ENCODE measurements at regions not wholly inside any gene's neighbourhood (a gene's known extent, or its start where the extent isn't known, plus 50 kb on each side); places are given as distances from the start of the nearest gene placed in this dataset.

- Mint-ChIP-seq H3K27ac (no peak overlapping the region), H3K4me1 (peaks cover 37% of the 10 kb centered on the region), H3K36me3 (ENCODE audit: low read depth) (peaks cover 3% of the 10 kb centered on the region), H3K27me3 (ENCODE audit: insufficient read depth) (no peaks in the 10 kb centered on the region), H3K9me3 (peaks cover 19% of the 10 kb centered on the region), H3K4me3 (no peak overlapping the region)
- H3K4me3 ChIP-seq (ENCODE audit: low read length): no peak overlapping the region
- peaks cover 23% of the 10 kb centered on the region for H3K9me3 ChIP-seq (ENCODE audit: control insufficient read depth, low read length)
- H3K4me1 ChIP-seq (ENCODE audit: control insufficient read depth, insufficient read depth, low read length): peaks cover 15% of the 10 kb centered on the region
- 78 to 100% methylated on average over 3 to 5 of the region's 5 CpGs for WGBS, 2 experiments (ENCODE audit: insufficient coverage in 1 of 2, insufficient read length in 1 of 2)
- H3K27ac ChIP-seq (ENCODE audit: low read depth, low read length): no peak overlapping the region
- H3K9ac ChIP-seq (ENCODE audit: extremely low read depth, low read length, poor library complexity, severe bottlenecking): no peak overlapping the region
- no peaks in the 10 kb centered on the region for H3K27me3 ChIP-seq (ENCODE audit: control insufficient read depth, insufficient read depth, low read length, poor library complexity, severe bottlenecking)
- DNase-seq: no peak
- no peaks in the 10 kb centered on the region for H3K36me3 ChIP-seq (ENCODE audit: control insufficient read depth, insufficient read depth, low read length)
- no peak for TF ChIP-seq CTCF (conservative IDR thresholded peaks at IDR 0.05)
These were observed 61.4 kb upstream of the ABCC4 start for GRCh38 chr13:95362666-95363065.

- Mint-ChIP-seq H3K27me3 (ENCODE audit: insufficient read depth) (no peaks in the 10 kb centered on the region), H3K4me1 (no peaks in the 10 kb centered on the region), H3K27ac (no peak overlapping the region), H3K36me3 (ENCODE audit: low read depth) (peaks cover 5% of the 10 kb centered on the region), H3K4me3 (no peak overlapping the region), H3K9me3 (peaks cover 21% of the 10 kb centered on the region)
- no peak for TF ChIP-seq CTCF (conservative IDR thresholded peaks at IDR 0.05)
- DNase-seq: no peak
- H3K4me1 ChIP-seq (ENCODE audit: control insufficient read depth, insufficient read depth, low read length): no peaks in the 10 kb centered on the region
- no peaks in the 10 kb centered on the region for H3K27me3 ChIP-seq (ENCODE audit: control insufficient read depth, insufficient read depth, low read length, poor library complexity, severe bottlenecking)
- H3K9me3 ChIP-seq (ENCODE audit: control insufficient read depth, low read length): peaks cover 26% of the 10 kb centered on the region
- 88 to 96% methylated on average over 4 to 6 of the region's 6 CpGs for WGBS, 2 experiments (ENCODE audit: insufficient coverage in 1 of 2, insufficient read length in 1 of 2)
- no peak overlapping the region for H3K4me3 ChIP-seq (ENCODE audit: low read length)
- H3K27ac ChIP-seq (ENCODE audit: low read depth, low read length): no peak overlapping the region
- no peak overlapping the region for H3K9ac ChIP-seq (ENCODE audit: extremely low read depth, low read length, poor library complexity, severe bottlenecking)
- no peaks in the 10 kb centered on the region for H3K36me3 ChIP-seq (ENCODE audit: control insufficient read depth, insufficient read depth, low read length)
These were observed 66.1 kb upstream of the ABCC4 start for GRCh38 chr13:95367309-95367843.

- TF ChIP-seq CTCF (conservative IDR thresholded peaks at IDR 0.05): no peak
- peak overlapping the region; percentile 13 for H3K27ac Mint-ChIP-seq
- no peaks in the 10 kb centered on the region for H3K4me1 ChIP-seq (ENCODE audit: control insufficient read depth, insufficient read depth, low read length)
- H3K9ac ChIP-seq (ENCODE audit: extremely low read depth, low read length, poor library complexity, severe bottlenecking): no peak overlapping the region
- H3K36me3 Mint-ChIP-seq (ENCODE audit: low read depth): peaks cover 2% of the 10 kb centered on the region
- no peak overlapping the region for H3K4me3 ChIP-seq (ENCODE audit: low read length)
- H3K4me3 Mint-ChIP-seq: no peak overlapping the region
- no peak for DNase-seq
- WGBS, 2 experiments (ENCODE audit: insufficient coverage in 1 of 2, insufficient read length in 1 of 2): 92 to 94% methylated on average over 3 to 4 of the region's 4 CpGs
- H3K4me1 Mint-ChIP-seq: no peaks in the 10 kb centered on the region
- H3K36me3 ChIP-seq (ENCODE audit: control insufficient read depth, insufficient read depth, low read length): no peaks in the 10 kb centered on the region
- H3K27ac ChIP-seq (ENCODE audit: low read depth, low read length): no peak overlapping the region
- H3K27me3 ChIP-seq (ENCODE audit: control insufficient read depth, insufficient read depth, low read length, poor library complexity, severe bottlenecking): no peaks in the 10 kb centered on the region
- H3K9me3 ChIP-seq (ENCODE audit: control insufficient read depth, low read length): peaks cover 13% of the 10 kb centered on the region
- H3K27me3 Mint-ChIP-seq (ENCODE audit: insufficient read depth): no peaks in the 10 kb centered on the region
- H3K9me3 Mint-ChIP-seq: peaks cover 12% of the 10 kb centered on the region
These were observed 67.7 kb upstream of the ABCC4 start for GRCh38 chr13:95368998-95369397.
